Loucy (cell line): ENCODE measurements at regions not wholly inside any gene's neighbourhood (a gene's known extent, or its start where the extent isn't known, plus 50 kb on each side); places are given as distances from the start of the nearest gene placed in this dataset.

Experiments
- EZH2phosphoT487 ChIP-seq: fragments of 200-600 bp; IDR thresholded peaks from 2 replicates; pipeline ENCODE4 v1.6.1; 2018; ENCODE audit warnings: antibody characterized with exemption, mild to moderate bottlenecking, moderate library complexity, borderline replicate concordance
- TF ChIP-seq, protein P1 (sequence below): fragments of 200-600 bp; sonication (generic); conservative IDR thresholded peaks from 2 replicates; pipeline ENCODE4 v1.5.1; 2014; ENCODE audit warnings: mild to moderate bottlenecking, antibody characterized with exemption, low read length

DNA sequence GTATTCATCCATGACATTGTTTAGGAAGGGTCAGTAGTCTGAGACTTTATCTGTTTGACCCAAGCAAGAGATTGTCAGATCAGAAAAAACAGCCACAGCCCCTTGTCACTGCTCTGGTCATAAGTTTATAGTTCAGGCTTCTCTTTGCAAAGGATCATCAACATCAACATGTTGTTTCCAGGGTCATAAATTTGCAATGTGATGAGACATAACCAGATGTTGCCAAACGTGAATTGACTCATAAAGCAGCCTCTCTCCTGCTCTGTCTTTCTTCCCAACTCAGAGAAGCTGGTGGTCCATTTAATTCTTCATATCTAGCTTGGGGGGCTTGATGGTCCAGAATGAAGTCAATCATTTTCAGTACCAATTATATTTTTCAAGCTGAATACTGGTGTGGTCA is 507.2 kb upstream of the PBX1 start:
- TF ChIP-seq, protein P1, sequence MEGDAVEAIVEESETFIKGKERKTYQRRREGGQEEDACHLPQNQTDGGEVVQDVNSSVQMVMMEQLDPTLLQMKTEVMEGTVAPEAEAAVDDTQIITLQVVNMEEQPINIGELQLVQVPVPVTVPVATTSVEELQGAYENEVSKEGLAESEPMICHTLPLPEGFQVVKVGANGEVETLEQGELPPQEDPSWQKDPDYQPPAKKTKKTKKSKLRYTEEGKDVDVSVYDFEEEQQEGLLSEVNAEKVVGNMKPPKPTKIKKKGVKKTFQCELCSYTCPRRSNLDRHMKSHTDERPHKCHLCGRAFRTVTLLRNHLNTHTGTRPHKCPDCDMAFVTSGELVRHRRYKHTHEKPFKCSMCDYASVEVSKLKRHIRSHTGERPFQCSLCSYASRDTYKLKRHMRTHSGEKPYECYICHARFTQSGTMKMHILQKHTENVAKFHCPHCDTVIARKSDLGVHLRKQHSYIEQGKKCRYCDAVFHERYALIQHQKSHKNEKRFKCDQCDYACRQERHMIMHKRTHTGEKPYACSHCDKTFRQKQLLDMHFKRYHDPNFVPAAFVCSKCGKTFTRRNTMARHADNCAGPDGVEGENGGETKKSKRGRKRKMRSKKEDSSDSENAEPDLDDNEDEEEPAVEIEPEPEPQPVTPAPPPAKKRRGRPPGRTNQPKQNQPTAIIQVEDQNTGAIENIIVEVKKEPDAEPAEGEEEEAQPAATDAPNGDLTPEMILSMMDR: no peak
- TF ChIP-seq EZH2phosphoT487: no peak
